Natural killer cell treated with Interleukin-12 subunit alpha and Interleukin-12 subunit beta and Interleukin-15 and Interleukin-18, amount 100 ng/mL, for 72 hours (primary cell): ENCODE measurements at regions not wholly inside any gene's neighbourhood (a gene's known extent, or its start where the extent isn't known, plus 50 kb on each side); places are given as distances from the start of the nearest gene placed in this dataset.

Experiments
- ATAC-seq, 2 donors: fragments of 150-1000 bp; cut with Tn5 transposase in 1 of 2; sonication (Bioruptor Pico), chemical (Tn5 transposase) in 1 of 2; 2 replicates each; pipeline ENCODE4 v1.10.0; 2021
- DNase-seq: peaks from one replicate; pipeline ENCODE4 v3.0.0; 2022; ENCODE audit warnings: low spot score
- H3K27ac Mint-ChIP-seq, 2 donors: 1 replicate in 1 of 2; 2 replicates in 1 of 2; pipeline ENCODE4 v1.8.0; 2022; ENCODE audit warnings: mixed read lengths in 2 of 2, mild to moderate bottlenecking in 1 of 2, moderate library complexity in 1 of 2
- H3K27me3 Mint-ChIP-seq, 2 donors: 1 replicate in 1 of 2; 2 replicates in 1 of 2; pipeline ENCODE4 v1.8.0; 2022; ENCODE audit warnings: mixed read lengths in 2 of 2
- H3K36me3 Mint-ChIP-seq: one replicate; pipeline ENCODE4 v1.8.0; 2022; ENCODE audit warnings: mixed read lengths
- H3K4me1 Mint-ChIP-seq, 2 donors: 1 replicate in 1 of 2; 2 replicates in 1 of 2; pipeline ENCODE4 v1.8.0; 2022; ENCODE audit warnings: low read depth in 2 of 2, mixed read lengths in 2 of 2, mild to moderate bottlenecking in 1 of 2
- H3K4me3 Mint-ChIP-seq: one replicate; pipeline ENCODE4 v1.8.0; 2022; ENCODE audit warnings: mixed read lengths
- H3K9me3 Mint-ChIP-seq: 2 replicates; pipeline ENCODE4 v1.8.0; 2022; ENCODE audit warnings: mixed read lengths

GRCh38 chr3:162765524-162765923 lies 1268.9 kb downstream of the OTOL1 start:
- Mint-ChIP-seq H3K27me3 (no peaks in the 10 kb centered on the region), H3K4me1 (no peaks in the 10 kb centered on the region), H3K36me3 (no peaks in the 10 kb centered on the region), H3K9me3 (peaks cover 8% of the 10 kb centered on the region), H3K27ac (no peak overlapping the region), H3K4me3 (no peak overlapping the region)
- no peak for DNase-seq
- ATAC-seq, result no peak

GRCh38 chr3:162769564-162769963 lies 1273.0 kb downstream of the OTOL1 start:
- Mint-ChIP-seq H3K27me3 (no peaks in the 10 kb centered on the region), H3K9me3 (peaks cover 15% of the 10 kb centered on the region), H3K36me3 (no peaks in the 10 kb centered on the region), H3K27ac (no peak overlapping the region), H3K4me1 (no peaks in the 10 kb centered on the region), H3K4me3 (no peak overlapping the region)
- DNase-seq (no peak), ATAC-seq (no peak)

GRCh38 chr3:162770551-162770950 lies 1273.9 kb downstream of the OTOL1 start:
- Mint-ChIP-seq H3K27ac (no peak overlapping the region), H3K4me3 (no peak overlapping the region), H3K36me3 (no peaks in the 10 kb centered on the region), H3K4me1 (no peaks in the 10 kb centered on the region), H3K9me3 (peaks cover 17% of the 10 kb centered on the region), H3K27me3 (no peaks in the 10 kb centered on the region)
- ATAC-seq (no peak), DNase-seq (no peak)

GRCh38 chr3:162774613-162775100 lies 1278.0 kb downstream of the OTOL1 start:
- Mint-ChIP-seq H3K27ac (no peak overlapping the region), H3K9me3 (peaks cover 17% of the 10 kb centered on the region), H3K27me3 (no peaks in the 10 kb centered on the region), H3K4me3 (no peak overlapping the region), H3K4me1 (no peaks in the 10 kb centered on the region), H3K36me3 (no peaks in the 10 kb centered on the region)
- no peak for ATAC-seq
- no peak for DNase-seq

- Mint-ChIP-seq H3K9me3 (peaks cover 18% of the 10 kb centered on the region), H3K36me3 (no peaks in the 10 kb centered on the region), H3K27ac (no peak overlapping the region), H3K4me3 (no peak overlapping the region), H3K27me3 (no peaks in the 10 kb centered on the region), H3K4me1 (no peaks in the 10 kb centered on the region)
- ATAC-seq, result no peak
- DNase-seq, result no peak
Measured at GRCh38 chr3:162776148-162776547, 1279.5 kb downstream of the OTOL1 start.

- ATAC-seq, result no peak
- H3K27ac Mint-ChIP-seq, result no peak overlapping the region
Measured at GRCh38 chr3:162777118-162777517, 1280.5 kb downstream of the OTOL1 start.

GRCh38 chr3:162780313-162780712 lies 1283.7 kb downstream of the OTOL1 start:
- Mint-ChIP-seq H3K36me3 (no peaks in the 10 kb centered on the region), H3K27me3 (no peaks in the 10 kb centered on the region), H3K4me3 (no peak overlapping the region), H3K4me1 (no peaks in the 10 kb centered on the region), H3K27ac (no peak overlapping the region), H3K9me3 (peaks cover 16% of the 10 kb centered on the region)
- ATAC-seq (no peak), DNase-seq (no peak)

More at GRCh38 chr3:162777118-162777517, 1280.5 kb downstream of the OTOL1 start:
- Mint-ChIP-seq H3K27me3 (no peaks in the 10 kb centered on the region), H3K4me1 (no peaks in the 10 kb centered on the region), H3K4me3 (no peak overlapping the region), H3K36me3 (no peaks in the 10 kb centered on the region), H3K9me3 (peaks cover 15% of the 10 kb centered on the region)
- DNase-seq, result no peak

GRCh38 chr3:162799910-162800309 lies 1303.3 kb downstream of the OTOL1 start:
- Mint-ChIP-seq H3K4me3 (no peak overlapping the region), H3K27me3 (no peaks in the 10 kb centered on the region), H3K27ac (no peak overlapping the region), H3K4me1 (no peaks in the 10 kb centered on the region), H3K9me3 (peaks cover 2% of the 10 kb centered on the region), H3K36me3 (no peaks in the 10 kb centered on the region)
- ATAC-seq (no peak), DNase-seq (no peak)

GRCh38 chr3:162802228-162802965 lies 1305.8 kb downstream of the OTOL1 start:
- H3K27ac Mint-ChIP-seq, result no peak overlapping the region
- no peak overlapping the region for H3K4me3 Mint-ChIP-seq

GRCh38 chr3:162810776-162811175 lies 1314.2 kb downstream of the OTOL1 start:
- no peak for DNase-seq
- Mint-ChIP-seq H3K9me3 (peaks cover 4% of the 10 kb centered on the region), H3K27me3 (no peaks in the 10 kb centered on the region), H3K4me3 (no peak overlapping the region), H3K27ac (no peak overlapping the region), H3K4me1 (no peaks in the 10 kb centered on the region), H3K36me3 (no peaks in the 10 kb centered on the region)
- no peak for ATAC-seq

More at GRCh38 chr3:162802228-162802965, 1305.8 kb downstream of the OTOL1 start:
- ATAC-seq, result no peak
- DNase-seq, result no peak
- H3K9me3 Mint-ChIP-seq, result peaks cover 2% of the 10 kb centered on the region
- no peaks in the 10 kb centered on the region for H3K27me3 Mint-ChIP-seq
- no peaks in the 10 kb centered on the region for H3K4me1 Mint-ChIP-seq
- H3K36me3 Mint-ChIP-seq, result no peaks in the 10 kb centered on the region

- no peak for ATAC-seq
- Mint-ChIP-seq H3K4me1 (no peaks in the 10 kb centered on the region), H3K27me3 (no peaks in the 10 kb centered on the region)
Measured at GRCh38 chr3:162842549-162843216, 1346.1 kb downstream of the OTOL1 start.

GRCh38 chr3:162845918-162846317 lies 1349.3 kb downstream of the OTOL1 start:
- DNase-seq, result no peak
- Mint-ChIP-seq H3K27me3 (no peaks in the 10 kb centered on the region), H3K9me3 (peaks cover 6% of the 10 kb centered on the region), H3K4me1 (no peaks in the 10 kb centered on the region), H3K27ac (no peak overlapping the region), H3K36me3 (peaks cover 6% of the 10 kb centered on the region), H3K4me3 (no peak overlapping the region)
- no peak for ATAC-seq

More at GRCh38 chr3:162842549-162843216, 1346.1 kb downstream of the OTOL1 start:
- Mint-ChIP-seq H3K36me3 (peaks cover 4% of the 10 kb centered on the region), H3K4me3 (no peak overlapping the region), H3K9me3 (peaks cover 4% of the 10 kb centered on the region), H3K27ac (no peak overlapping the region)
- no peak for DNase-seq

- H3K4me1 Mint-ChIP-seq, result no peaks in the 10 kb centered on the region
- no peaks in the 10 kb centered on the region for H3K27me3 Mint-ChIP-seq
- ATAC-seq (no peak), DNase-seq (no peak)
- no peak overlapping the region for H3K27ac Mint-ChIP-seq
- peaks cover 8% of the 10 kb centered on the region for H3K9me3 Mint-ChIP-seq
- H3K4me3 Mint-ChIP-seq, result no peak overlapping the region
- peaks cover 9% of the 10 kb centered on the region for H3K36me3 Mint-ChIP-seq
Measured at GRCh38 chr3:162847511-162847910, 1350.9 kb downstream of the OTOL1 start.

GRCh38 chr3:162863579-162863978 lies 1367.0 kb downstream of the OTOL1 start:
- H3K27me3 Mint-ChIP-seq, result no peaks in the 10 kb centered on the region
- H3K4me1 Mint-ChIP-seq, result no peaks in the 10 kb centered on the region
- DNase-seq (no peak), ATAC-seq (no peak)
- no peak overlapping the region for H3K27ac Mint-ChIP-seq
- H3K36me3 Mint-ChIP-seq, result no peaks in the 10 kb centered on the region
- no peak overlapping the region for H3K4me3 Mint-ChIP-seq
- H3K9me3 Mint-ChIP-seq, result peaks cover 3% of the 10 kb centered on the region
